HG03064 (cell line): ENCODE measurements at regions not wholly inside any gene's neighbourhood (a gene's known extent, or its start where the extent isn't known, plus 50 kb on each side); places are given as distances from the start of the nearest gene placed in this dataset.
"Not testable (repeated sequence)": the region's sequence is repeated elsewhere in the genome, so short reads cannot be mapped to it uniquely, and the experiment has no call there.

Source experiments
- ATAC-seq: cut with Tn5 transposase; IDR thresholded peaks from one replicate; pipeline ENCODE4 v1.9.1; 2021; ENCODE audit warnings: low read depth; ENCODE audit not compliant: unreplicated experiment

DNA sequence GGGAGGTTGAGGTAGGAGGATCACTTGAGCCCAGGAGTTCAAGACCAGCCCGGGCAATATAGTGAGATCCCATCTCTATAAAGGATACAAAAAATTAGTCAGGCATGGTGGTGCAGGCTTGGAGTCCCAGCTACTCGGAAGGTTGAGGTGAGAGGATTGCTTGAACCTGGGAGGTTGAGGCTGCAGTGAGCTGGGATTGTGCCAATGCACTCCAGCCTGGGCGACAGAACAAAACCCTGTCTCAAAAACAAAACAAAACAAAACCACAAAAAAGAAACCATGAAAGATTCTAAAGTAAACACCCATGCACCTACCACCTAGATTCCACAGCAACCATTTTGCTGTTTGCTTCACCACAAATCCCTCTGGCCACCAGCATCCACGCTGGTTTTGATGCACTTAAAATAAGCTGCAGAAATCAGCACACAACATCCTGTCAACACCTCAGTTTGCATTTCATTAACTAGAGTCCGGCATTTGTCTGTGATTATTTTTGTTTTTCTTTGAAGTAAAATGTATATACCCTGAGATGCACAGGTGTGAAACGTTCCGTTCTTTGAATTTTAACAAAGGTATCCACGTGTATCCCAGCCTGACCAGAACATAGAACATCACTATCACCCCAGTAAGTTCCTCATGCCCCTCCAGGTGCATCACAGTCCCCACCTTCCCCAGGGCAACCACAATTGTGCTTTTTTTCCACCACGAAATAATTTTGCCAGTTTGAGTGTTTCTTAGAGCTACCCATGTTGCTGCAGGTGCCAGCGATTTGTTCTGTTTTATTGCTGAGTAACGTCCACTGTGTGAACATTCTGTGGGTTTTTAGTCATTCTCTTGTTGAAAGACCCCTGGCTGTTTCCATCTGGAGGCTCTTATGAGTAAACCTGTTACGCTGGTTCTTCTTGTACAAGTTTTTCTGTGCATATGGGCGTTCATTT lies 191.5 kb downstream of the SEC14L1 start:
- no peak for ATAC-seq

DNA sequence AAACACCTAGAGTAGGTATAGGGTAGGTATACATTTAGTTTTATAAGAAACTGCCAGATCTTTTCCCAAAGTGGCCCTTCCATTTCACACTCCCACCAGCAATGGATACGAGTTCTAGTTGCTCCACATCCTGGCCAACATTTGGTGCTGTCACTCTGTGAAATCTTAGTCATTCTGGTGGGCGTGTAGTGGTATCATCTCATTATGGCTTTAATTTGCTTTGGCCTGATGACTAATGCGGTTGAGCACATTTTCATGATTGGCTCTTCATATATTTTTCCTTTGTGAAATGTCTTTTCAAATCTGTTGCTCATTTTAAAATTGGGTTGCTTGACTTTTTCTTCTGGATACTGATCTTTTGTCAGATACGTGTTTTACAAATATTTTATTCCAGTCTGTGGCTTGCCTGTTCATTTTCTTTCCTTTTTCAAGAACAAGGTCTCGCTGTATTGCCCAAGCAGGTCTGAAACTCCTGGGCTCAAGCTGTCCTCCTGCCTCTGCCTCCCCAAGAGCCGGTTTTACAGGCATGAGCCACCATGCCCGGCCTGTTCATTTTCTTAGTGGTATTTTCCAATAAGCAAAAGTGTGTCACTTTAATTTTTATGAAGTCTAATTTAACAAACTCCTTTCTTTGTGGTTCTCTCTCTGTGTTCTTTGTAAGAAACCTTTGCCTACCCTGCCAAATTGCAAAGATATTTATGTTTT lies 192.4 kb downstream of the SEC14L1 start:
- no peak for ATAC-seq

DNA sequence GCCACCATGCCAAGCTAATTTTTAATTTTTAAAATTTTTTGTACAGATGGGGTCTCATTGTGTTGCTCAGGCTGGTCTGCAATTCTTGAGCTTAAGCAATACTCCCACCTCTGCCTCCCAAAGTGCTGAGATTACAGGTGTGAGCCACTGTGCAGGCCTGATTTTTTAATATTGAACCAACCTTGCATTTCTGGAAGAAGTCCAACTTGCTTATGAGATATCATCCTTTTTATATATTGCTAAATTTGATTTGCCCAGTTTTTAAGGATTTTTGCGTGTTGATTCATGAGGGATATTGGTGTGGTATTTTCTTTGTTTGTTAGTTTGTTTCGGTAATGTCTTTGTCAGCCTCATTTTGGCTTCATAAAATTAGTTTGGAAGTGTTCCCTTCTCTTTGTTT lies 196.4 kb downstream of the SEC14L1 start:
- no peak for ATAC-seq

GRCh38 chr17:77341069-77341541 lies 200.3 kb downstream of the SEC14L1 start:
- ATAC-seq = no peak

GRCh38 chr17:77342656-77342990 lies 201.9 kb downstream of the SEC14L1 start:
- not testable (repeated sequence) for ATAC-seq

GRCh38 chr17:77343031-77343800 lies 202.4 kb downstream of the SEC14L1 start:
- no peak for ATAC-seq

DNA sequence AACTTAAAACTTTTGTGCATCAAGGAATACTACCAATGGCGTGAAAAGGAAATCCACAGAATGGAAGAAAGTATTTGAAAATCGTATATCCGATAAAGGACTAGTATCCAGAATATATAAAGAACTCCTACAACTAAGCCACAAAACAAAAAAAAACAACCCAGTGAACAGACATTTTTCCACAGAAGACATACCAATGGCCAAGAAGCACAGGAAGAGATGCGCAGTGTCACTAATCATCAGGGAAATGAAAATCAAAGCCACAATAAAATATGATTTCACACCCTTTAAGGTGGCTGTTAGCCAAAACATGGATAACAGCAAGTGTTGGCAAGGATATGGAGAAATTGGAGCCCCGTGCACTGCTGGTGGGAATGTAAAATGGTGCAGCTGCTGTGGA lies 203.3 kb downstream of the SEC14L1 start:
- ATAC-seq = no peak

DNA sequence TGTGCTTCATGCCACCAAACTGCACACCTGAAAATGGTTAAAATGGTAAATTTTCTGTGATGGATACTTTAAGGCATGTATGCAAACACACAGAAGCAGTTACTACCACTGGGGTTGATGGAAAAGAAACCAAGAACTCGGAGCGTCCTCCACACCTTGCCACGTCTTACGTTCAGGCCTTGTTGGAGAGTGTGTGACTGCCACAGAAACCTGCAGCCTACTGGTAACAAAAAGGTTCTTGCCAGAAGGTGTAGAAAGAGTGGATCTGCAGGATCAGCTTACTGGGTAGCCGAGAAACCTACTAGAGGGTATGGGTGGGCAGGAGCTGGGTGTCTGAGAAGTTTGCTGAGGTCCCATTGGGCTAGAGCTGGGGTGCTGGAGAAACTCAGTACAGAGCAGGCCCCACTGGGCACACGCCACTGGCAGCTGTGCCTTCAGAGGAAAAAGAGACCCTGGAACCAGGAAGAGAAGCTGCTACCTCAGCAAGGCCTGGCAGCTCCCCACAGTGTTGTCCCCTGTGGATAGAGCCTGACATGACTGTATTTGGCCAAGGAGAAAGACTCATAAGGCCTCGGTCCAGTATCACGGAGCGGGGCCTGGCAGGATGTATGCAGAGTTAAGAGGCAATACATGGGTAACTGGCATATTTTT lies 204.6 kb downstream of the SEC14L1 start:
- no peak for ATAC-seq

GRCh38 chr17:77346765-77347164 lies 206.0 kb downstream of the SEC14L1 start:
- no peak for ATAC-seq

DNA sequence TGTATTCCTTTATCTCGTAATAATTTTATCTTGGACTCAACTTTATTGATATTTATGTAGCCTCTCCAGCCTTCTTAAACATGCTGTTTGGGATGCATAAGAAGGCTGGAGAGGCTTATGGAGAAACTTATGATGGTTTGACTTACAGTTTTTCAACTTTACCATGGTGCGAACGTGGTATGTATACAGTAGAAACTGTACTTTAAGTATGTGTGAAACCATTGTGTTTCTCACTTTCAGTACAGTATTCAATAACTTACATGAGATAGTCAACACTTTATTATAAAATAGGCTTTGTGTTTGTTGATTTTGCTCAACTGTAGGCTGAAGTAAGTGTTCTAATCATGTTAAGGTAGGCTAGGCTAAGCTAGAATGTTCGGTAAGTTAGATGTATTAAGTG lies 206.8 kb downstream of the SEC14L1 start:
- ATAC-seq = no peak

GRCh38 chr17:77349976-77350830 lies 209.4 kb downstream of the SEC14L1 start:
- no peak for ATAC-seq

GRCh38 chr17:77352441-77352840 lies 211.7 kb downstream of the SEC14L1 start:
- no peak for ATAC-seq

DNA sequence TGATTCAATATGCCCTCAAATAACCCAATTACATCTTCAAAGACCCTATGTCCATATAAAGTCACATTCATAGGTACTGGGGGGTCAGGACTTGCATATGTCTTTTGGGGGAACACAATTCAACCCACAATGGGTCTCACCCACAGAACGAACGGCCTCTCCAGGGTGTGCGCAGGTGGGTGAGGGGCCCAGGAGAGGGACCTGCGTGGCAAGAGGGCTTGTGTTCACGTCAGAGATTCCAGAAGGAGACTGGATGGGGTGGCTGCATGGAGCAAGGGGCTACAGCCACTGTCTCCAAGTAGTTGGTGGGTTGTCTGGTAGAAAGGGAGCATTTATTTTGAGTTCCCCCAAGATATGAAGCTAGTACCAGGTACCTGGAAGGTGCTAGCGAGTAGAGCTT lies 212.2 kb downstream of the SEC14L1 start:
- no peak for ATAC-seq

DNA sequence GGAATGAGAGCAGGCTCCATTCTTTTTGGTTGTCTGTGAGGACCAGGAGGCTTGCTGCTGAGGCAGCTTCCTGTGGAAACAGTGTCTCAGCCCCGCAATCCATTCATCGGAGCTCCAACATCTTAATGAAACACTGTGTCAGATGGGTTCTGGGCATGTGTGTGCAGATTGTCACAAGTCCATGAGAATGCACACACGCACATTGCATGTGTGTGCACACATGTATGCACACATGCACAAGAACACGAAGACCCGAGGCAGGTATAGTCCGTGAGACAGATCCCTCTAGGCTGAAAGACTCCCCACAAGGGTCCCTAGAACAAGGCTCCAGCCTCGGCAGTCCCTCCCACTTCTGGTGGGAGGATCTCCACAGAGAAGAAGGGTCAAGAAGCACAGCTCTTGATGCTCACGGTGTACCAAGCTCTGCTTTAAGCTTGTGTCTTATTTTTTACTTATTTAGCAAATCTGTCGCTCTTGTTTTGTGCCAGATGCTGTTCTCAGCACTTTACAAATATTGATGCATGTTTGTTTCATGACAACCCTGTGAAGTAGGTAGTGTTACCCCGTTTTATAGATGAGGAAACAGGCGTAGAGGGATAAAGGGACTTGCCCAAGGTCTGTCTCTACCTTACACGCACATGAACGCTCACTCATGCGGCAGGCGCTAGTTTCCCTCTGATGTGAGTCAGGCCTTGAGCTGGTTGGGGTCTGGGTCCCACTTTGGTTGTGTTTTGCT lies 213.1 kb downstream of the SEC14L1 start:
- ATAC-seq = no peak

DNA sequence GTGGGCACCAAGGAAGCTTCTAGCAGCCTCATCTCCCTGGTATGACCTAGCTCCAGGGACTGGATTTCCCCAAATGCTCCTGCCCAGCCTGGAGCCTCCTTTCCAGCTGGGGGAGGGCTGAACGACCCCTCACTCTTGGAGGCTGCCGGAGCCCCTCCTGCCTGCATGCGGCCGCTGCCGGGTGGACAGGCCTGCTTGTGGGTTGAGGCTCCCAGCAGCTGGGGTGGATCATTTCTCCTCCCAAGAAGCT lies 213.6 kb downstream of the SEC14L1 start:
- no peak for ATAC-seq

DNA sequence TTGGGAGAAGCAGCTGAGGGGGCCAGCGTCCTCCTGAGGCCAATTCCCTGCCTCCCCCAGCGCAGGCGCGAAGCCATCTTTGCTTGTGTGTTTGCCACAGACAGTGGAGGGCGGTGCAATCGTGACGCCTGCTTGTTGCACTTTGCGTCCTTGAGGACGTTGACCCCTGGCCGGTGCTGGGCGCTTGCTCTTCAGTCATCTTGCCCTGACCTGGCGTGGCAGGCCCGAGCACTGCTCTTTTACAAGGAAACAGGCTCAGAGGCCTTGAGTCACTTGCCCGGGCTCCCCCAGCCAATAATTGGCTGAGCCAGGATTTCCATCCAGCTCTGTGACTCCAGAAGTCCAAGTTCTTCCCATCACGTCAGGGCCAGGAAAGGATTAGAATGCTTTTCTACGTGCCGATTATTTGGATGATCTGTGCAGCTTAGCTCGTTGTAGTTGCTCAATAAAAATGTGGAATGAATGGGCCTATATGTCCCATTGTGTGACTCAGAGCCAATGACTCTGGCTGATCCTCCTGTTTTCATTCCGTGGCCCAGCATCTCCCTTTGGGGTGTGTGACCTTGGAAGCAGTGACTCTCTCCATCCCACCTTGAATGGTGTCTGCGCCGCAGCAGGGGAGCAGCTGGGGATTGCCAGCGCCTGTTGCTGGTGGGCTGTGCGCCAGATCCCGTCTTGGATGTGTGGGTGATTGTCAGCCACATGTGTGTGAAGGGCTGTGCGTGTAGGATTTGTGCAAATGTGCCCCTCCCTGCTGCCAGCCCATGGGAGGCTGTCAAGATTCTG lies 214.1 kb downstream of the SEC14L1 start:
- no peak for ATAC-seq

DNA sequence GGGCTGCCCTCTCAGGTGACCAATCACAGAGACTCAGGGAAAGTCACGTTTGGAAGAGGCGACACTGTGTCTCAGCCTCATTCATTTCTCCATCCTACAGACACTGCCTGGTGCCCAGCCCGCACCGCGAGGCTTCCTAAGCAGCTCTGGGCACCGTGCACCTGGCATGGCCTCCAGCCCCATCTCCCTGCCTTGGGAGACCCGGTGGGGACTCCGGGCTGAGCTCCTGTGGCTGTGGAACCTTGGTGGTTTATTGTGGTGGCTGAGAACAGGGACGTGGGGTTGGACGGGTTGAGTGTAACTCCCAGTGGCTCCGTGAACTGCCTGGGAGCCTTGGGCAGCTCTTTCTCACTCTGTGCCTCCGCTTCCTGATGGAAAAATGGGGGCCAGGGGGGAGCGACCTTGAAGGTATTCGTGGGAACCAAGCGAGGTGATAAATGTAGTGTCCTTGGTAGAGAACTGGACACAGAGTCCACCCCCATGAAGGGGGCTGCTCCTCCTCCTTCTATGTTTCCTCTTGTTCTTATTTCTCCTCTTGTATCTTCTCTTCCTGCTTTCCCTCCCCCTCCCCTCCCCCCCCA lies 215.4 kb downstream of the SEC14L1 start:
- no peak for ATAC-seq

GRCh38 chr17:77356690-77357201 lies 216.0 kb downstream of the SEC14L1 start:
- no peak for ATAC-seq
